Activated CD8-positive, alpha-beta memory T cell treated with anti-CD3 and anti-CD28 coated beads, Interleukin-2, amount 50 U/mL, for 1 hour (primary cell): ENCODE measurements at regions not wholly inside any gene's neighbourhood (a gene's known extent, or its start where the extent isn't known, plus 50 kb on each side); places are given as distances from the start of the nearest gene placed in this dataset.
"Not testable (repeated sequence)": the region's sequence is repeated elsewhere in the genome, so short reads cannot be mapped to it uniquely, and the experiment has no call there.

Source experiments
- DNase-seq: peaks from one replicate; pipeline ENCODE4 v3.0.0-alpha.2; 2020; ENCODE audit errors: extremely low read depth

- DNase-seq: no peak
Observed at GRCh38 chr21:43287795-43288755, 119.3 kb downstream of the CRYAA start.

GRCh38 chr21:43287111-43287760, 118.4 kb downstream of the CRYAA start:
- no peak for DNase-seq

GRCh38 chr21:43286196-43286595, 117.4 kb downstream of the CRYAA start:
- DNase-seq: no peak

GRCh38 chr21:43284700-43285099, 115.9 kb downstream of the CRYAA start:
- DNase-seq: no peak

- no peak for DNase-seq
Observed at GRCh38 chr21:43284238-43284637, 115.4 kb downstream of the CRYAA start.

- DNase-seq: not testable (repeated sequence)
Observed at GRCh38 chr21:43283925-43284221, 115.1 kb downstream of the CRYAA start.

GRCh38 chr21:43283136-43283924, 114.5 kb downstream of the CRYAA start:
- no peak for DNase-seq

- no peak for DNase-seq
Observed at GRCh38 chr21:43282358-43283120, 113.7 kb downstream of the CRYAA start.

GRCh38 chr21:43281661-43282357, 113.0 kb downstream of the CRYAA start:
- DNase-seq: no peak

- no peak for DNase-seq
Observed at GRCh38 chr21:43280949-43281633, 112.3 kb downstream of the CRYAA start.

GRCh38 chr21:43279578-43279894, 110.7 kb downstream of the CRYAA start:
- no peak for DNase-seq

- no peak for DNase-seq
Observed at GRCh38 chr21:43278766-43279577, 110.2 kb downstream of the CRYAA start.

- DNase-seq: no peak
Observed at GRCh38 chr21:43278359-43278758, 109.6 kb downstream of the CRYAA start.

GRCh38 chr21:43277481-43278351, 108.9 kb downstream of the CRYAA start:
- no peak for DNase-seq

GRCh38 chr21:43276811-43277210, 108.0 kb downstream of the CRYAA start:
- no peak for DNase-seq

GRCh38 chr21:43275421-43276211, 106.8 kb downstream of the CRYAA start:
- DNase-seq: no peak

GRCh38 chr21:43274946-43275310, 106.1 kb downstream of the CRYAA start:
- DNase-seq: no peak
